GM19467 (cell line): ENCODE measurements at regions not wholly inside any gene's neighbourhood (a gene's known extent, or its start where the extent isn't known, plus 50 kb on each side); places are given as distances from the start of the nearest gene placed in this dataset.
"Not testable (repeated sequence)": the region's sequence is repeated elsewhere in the genome, so short reads cannot be mapped to it uniquely, and the experiment has no call there.

Experiments
- ATAC-seq: cut with Tn5 transposase; IDR thresholded peaks from one replicate; pipeline ENCODE4 v1.9.1; 2021; ENCODE audit warnings: mild to moderate bottlenecking, moderate library complexity; ENCODE audit not compliant: unreplicated experiment

DNA sequence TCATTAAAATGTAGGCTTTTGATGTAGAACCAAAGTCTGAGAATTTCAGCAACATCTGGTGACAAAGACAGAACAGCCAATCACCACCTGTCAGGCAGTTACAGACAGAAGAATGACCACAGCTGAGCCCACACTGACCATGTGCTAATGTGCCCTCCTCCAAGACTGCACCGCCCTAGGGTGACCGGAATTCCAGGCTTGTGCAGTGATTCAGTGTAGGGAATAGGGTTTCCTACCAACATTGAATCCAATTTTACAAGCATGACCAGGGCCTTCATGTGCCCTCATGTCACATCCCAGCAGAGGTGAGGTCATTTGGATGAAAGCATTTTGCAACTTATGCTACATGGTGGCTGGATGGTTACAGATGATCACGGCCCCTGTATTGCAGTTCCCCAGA lies 412.5 kb downstream of the SOX2 start:
- no peak for ATAC-seq

DNA sequence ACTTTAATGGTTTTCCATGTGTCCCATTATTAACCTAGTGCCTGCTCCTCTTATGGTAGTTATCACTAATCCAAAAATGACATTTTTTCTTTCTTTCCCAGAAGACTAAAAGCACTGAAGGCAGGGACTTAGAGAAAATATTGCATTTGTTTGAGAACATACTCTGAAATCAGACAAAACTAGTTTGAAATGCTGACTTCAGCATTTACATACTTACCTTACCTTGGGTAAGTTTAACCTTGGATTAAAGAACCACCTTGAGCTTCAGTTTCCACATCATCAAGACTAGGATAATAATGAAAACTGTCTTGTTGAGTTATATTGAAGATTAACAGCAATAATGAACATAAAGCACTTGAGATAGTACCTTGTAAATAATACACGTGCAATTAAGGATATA lies 413.0 kb downstream of the SOX2 start:
- ATAC-seq = no peak

- no peak for ATAC-seq
Measured at GRCh38 chr3:182129740-182130139, 418.0 kb downstream of the SOX2 start.

- ATAC-seq = no peak
Measured at GRCh38 chr3:182133752-182134151, 422.0 kb downstream of the SOX2 start.

- ATAC-seq = no peak
Measured at GRCh38 chr3:182135056-182135455, 423.3 kb downstream of the SOX2 start.

DNA sequence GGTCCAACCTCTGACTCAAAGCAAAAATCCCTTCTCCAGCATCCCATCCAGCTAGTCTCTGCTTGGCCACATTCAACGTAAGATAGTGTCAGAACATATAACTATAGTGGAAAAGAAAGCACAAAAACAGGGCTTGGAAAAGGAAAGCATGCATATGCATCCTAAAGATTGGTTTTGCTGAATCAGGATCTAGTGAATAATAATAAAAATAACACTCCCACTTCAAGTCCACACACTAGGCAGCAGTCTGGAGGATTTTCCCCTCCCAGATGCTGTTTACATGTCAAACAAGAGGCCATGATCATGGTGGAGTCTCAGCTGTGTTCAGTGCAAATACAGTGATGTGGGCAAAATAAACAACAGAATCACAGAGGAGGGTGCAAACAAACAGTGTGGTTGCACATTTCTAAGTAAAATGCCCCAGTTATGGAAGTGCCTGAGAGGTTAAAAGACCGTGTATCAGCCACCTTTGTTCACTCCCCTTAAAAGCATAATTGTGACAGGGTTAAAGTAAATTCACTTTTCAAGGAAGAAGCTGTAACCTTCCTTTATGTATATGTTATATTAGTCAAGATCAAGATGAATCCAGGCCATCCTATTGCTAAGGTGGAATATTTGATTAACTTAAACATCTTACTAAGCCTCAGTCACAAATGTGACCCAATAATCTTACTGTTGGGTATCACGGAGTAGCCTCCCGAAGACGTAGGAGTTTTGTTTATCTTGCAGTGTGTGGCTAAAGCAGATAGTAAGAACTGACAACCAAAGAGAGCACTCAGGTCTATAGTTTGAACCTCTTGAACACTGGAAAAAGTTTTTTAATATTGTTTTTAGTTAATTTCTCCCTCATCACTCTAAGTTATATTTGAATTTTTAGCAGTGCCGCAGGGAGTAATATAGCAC lies 424.5 kb downstream of the SOX2 start:
- no peak for ATAC-seq

DNA sequence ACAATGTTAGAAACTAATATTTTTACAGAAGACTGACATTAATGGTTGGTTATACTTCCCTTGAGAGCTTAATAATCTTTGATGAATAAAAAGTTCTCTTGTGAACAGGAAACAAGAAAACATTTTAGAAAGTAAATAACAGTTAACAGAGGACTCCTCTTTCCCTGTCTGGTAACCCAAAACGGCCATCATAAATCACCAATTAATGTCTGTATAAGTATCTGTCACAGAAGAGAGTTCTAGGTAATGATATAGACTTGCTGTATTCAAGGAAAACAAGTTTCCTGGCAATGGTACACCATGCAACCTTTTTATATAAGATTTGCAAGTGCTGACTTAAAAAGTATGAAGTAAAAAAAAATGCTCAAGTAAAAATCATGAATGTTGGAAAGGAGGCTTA lies 426.7 kb downstream of the SOX2 start:
- ATAC-seq = no peak

- ATAC-seq = no peak
Measured at GRCh38 chr3:182139627-182140357, 428.1 kb downstream of the SOX2 start.

- ATAC-seq = no peak
Measured at GRCh38 chr3:182142928-182143327, 431.2 kb downstream of the SOX2 start.

DNA sequence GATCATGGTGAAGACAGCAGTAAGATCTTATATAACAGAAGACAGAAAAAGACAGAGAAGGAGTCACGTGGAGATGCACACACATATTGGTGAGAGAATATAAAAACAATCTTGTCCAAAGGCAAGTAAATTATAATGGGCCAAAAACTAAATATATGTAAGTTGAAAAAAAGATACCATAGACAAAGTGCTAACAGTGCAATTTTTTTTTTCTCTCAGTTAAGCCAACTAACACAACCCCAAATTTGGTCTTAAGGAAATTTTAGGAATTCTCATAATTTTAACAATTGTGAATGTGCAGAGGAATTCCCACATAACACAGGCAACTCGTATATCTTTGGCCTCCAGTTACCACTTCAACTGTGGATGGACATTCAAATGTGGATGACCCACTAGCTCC lies 432.2 kb downstream of the SOX2 start:
- ATAC-seq = no peak

DNA sequence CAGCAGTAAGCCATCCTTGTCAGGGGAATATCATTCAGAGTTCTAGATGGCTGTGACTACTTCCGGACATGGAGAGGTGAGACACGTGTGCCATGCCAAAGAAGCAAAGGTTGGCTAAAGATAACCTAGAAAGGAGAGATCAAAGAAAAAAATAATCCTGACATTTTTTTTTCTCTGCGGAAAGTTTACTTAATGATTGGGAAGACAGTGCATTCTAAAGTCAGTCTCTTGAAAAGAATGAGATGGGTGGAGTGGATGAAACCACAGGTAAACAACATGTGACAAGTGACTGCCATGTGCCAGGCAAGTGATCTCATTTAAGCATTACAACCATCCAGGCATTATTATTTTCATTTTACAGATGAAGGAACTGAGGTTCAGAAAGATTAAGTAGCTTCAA lies 436.6 kb downstream of the SOX2 start:
- ATAC-seq = no peak

DNA sequence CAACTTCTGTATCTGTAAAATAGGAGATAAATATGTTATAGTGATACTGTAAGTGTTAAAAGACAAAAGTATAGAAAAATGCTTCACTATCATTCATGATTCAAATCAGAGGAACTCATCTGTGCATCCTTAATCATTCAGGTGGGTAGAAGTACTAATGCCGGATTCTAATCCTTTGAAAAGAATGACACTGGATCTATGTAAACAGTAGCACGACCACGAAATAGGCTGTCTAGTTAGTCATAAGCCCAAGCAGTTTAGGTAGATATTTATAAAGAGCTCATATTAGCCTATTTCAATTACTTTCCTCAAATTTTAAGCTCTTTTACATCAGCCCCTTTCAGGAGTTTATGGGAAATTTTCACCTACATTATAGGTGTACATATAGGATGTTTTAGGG lies 437.9 kb downstream of the SOX2 start:
- no peak for ATAC-seq

GRCh38 chr3:182156326-182156725 lies 444.6 kb downstream of the SOX2 start:
- ATAC-seq = not testable (repeated sequence)

DNA sequence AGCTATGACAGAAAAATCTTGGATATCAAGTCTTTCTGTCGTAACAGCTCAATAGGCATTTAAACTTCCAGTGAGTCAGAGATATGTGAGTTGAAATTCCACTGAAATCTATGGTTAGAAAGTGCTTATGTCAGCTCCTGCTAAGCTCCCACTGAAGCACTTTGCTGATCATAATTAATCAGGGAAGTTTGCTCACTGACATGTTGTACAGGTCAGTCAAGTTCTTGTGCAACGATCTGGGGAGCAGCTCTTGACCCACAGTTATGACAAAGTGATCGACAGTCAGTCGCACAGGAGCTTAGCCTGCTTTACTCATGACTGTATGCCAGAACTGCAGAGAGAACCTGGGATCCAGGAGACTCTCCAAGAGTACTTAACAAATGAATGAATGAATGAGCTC lies 453.5 kb downstream of the SOX2 start:
- ATAC-seq = no peak

- no peak for ATAC-seq
Measured at GRCh38 chr3:182172534-182172933, 460.8 kb downstream of the SOX2 start.

DNA sequence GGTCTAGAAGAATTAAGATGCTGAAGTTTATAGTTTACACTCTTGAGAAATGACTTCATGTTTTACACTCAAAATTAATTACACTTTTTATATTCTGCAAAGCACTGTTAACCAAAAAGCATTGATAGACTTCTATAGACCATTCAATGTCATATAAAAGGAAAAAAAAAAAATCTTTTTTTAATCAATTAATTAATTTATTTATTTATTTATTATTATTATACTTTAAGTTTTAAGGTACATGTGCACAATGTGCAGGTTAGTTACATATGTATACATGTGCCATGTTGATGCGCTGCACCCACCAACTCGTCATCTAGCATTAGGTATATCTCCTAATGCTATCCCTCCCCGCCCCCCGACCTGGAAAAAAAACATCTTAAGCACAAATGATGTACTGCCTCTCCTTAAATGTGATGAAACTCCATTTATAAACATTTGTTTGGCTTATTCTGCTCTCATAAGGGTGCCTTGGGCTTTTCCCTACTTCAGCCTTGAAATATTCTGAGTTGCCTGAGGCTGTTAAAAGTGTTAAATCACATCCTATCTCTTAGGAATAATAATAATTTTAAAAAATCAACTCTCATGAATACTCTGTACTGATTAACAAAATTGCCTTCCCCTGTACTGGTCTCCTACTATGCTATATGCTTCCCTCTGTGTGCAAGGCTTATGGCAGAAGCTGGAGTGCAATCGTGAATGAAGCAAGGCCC lies 466.9 kb downstream of the SOX2 start:
- ATAC-seq = no peak

- ATAC-seq = no peak
Measured at GRCh38 chr3:182179631-182180030, 467.9 kb downstream of the SOX2 start.

DNA sequence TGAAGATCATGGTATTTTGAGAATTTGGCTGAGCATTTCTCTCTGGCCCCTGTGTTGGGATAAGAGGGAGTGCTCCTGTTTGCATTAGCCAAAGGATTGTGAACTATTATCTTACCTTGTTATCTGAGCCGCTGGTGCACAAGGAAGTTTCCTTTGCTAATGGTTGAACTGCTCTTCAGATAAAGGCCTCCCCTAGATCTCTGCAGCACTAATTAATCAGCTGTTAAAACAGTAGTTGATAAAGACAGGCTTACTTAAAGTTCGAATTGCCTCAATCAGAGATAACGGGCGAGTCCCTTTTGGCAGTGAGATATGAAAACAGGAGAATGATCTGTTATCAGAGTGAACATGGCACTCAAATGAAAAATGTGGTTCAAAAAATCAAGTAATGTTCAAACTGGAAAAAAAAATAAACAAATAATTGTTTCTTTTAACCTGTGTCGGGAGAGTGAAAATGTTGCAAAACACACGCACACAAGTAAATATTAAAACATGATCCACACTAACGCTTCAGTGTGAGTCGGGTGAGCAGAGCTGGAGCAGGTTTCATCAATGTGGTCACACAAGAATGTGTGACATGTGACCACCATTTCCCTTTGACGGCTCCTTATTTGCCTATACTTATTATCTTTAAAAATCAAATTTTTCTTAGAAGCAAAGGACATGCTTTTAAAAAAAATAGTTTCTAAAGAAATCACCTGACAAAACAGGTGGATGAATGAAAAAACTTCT lies 469.1 kb downstream of the SOX2 start:
- ATAC-seq = no peak

- ATAC-seq = no peak
Measured at GRCh38 chr3:182182531-182182968, 470.8 kb downstream of the SOX2 start.

DNA sequence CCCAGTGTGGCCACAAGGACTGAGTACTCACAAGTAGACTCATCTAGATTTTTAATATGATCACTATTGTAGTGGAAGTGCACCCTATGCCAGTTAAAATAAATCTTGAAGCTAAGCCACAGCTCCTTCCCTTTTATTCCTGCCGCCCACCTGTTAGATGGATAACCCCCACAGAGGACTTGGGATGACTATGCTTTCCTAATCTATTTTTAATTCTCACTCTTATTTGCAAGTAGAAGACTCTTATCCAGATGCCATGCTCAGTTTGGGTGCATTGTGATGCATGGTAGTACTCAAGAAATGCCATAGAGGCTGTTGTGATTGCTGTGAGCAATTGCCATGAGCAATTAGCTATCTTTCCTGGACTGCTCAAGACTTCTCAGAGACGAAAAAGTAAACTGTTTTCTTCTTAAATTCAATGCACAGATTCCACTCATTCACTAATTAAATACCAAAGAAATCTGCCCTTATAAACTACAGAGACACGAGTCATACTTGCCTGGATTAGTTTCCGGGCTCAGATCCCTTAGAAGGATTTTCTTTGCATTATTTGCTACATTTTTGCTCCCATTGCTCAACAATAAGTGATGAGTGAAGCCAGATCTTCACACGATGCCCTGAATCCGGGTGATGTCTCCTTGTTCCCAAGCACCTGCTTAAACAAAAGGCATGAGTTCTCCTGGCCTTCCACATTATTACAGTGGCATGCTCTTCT lies 472.1 kb downstream of the SOX2 start:
- ATAC-seq = no peak
